ENCODE measurements at regions not wholly inside any gene's neighbourhood (a gene's known extent, or its start where the extent isn't known, plus 50 kb on each side); places are given as distances from the start of the nearest gene placed in this dataset.
"Not testable (repeated sequence)": the region's sequence is repeated elsewhere in the genome, so short reads cannot be mapped to it uniquely, and the experiment has no call there.

DNA sequence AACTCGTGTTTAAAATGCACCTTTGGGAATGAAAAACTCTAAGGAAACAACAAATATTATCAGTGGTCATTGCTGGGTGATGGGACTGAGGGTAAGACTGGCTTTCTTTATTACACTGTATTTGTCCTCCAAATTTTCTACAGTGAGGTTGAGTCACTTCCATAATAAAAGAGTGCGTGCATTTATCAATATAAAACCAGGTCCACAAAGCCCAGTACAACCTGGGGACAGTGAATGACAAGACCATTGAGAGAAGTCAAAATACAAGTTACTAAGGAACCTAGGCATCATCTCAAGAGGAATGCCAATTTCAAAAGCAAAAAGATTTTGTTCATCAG is 76.4 kb downstream of the MAGED4 start:
- Histone ChIP-seq H3K36me3 (ENCODE audit: control insufficient read depth, insufficient read depth, low read length) (no peaks in the 10 kb centered on the region), H3K27me3 (ENCODE audit: control insufficient read depth, insufficient read depth, low read length) (no peaks in the 10 kb centered on the region), H3K4me3 (ENCODE audit: low read depth, low read length) (peak overlapping the region; percentile 56)
- no peak for TF ChIP-seq CTCF (IDR thresholded peaks at IDR 0.05; ENCODE audit: insufficient read depth, low read length, poor library complexity, severe bottlenecking)
- DNase-seq (ENCODE audit: low read depth), result no peak

GRCh38 chrX:52261463-52262194 is 76.9 kb downstream of the MAGED4 start:
- Histone ChIP-seq H3K36me3 (ENCODE audit: control insufficient read depth, insufficient read depth, low read length) (no peaks in the 10 kb centered on the region), H3K27me3 (ENCODE audit: control insufficient read depth, insufficient read depth, low read length) (no peaks in the 10 kb centered on the region), H3K4me3 (ENCODE audit: low read depth, low read length) (peak overlapping the region; percentile 56)
- peak; percentile 87 for TF ChIP-seq CTCF (IDR thresholded peaks at IDR 0.05; ENCODE audit: insufficient read depth, low read length, poor library complexity, severe bottlenecking)
- peak; percentile 59 for DNase-seq (ENCODE audit: low read depth)

DNA sequence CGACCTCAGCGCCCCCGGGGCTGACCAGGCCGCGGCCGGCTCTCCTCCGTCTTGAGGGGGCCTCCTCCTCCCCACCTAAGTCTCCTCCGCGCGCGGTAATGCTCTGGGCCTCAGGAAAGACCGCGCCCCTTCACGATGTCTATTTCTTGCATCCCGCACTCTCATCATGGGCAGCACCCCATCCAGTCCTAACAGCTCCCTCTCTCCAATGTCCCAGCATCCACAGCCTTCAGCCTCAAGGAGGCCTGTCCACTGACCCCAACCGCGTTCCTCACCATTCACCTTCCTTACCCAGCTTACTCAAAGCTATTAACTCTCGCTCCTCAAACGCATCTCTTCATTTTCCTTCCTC is 77.5 kb downstream of the MAGED4 start:
- H3K27me3 ChIP-seq (ENCODE audit: control insufficient read depth, insufficient read depth, low read length), result no peaks in the 10 kb centered on the region
- no peak for TF ChIP-seq CTCF (IDR thresholded peaks at IDR 0.05; ENCODE audit: insufficient read depth, low read length, poor library complexity, severe bottlenecking)
- H3K4me3 ChIP-seq (ENCODE audit: low read depth, low read length), result peak overlapping the region; percentile 56
- no peaks in the 10 kb centered on the region for H3K36me3 ChIP-seq (ENCODE audit: control insufficient read depth, insufficient read depth, low read length)
- no peak for DNase-seq (ENCODE audit: low read depth)

DNA sequence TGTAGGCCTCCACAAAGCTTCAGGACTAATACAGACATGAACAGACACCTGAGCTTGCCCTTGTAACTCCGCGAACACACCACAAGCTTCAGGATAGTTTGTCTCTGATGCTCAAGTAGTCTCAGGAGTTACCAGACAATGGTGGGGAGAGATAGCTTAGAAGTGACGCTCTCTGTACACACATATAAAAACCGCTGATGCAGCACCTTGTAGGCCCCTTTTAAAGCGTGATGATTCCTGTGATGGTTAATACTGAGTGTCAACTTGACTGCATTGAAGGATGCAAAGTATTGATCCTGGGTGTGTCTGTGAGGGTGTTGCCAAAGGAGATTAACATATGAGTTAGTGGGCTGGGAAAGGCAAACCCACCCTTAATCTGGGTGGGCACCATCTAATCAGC is 78.7 kb downstream of the MAGED4 start:
- H3K36me3 ChIP-seq (ENCODE audit: control insufficient read depth, insufficient read depth, low read length), result no peaks in the 10 kb centered on the region
- no peaks in the 10 kb centered on the region for H3K27me3 ChIP-seq (ENCODE audit: control insufficient read depth, insufficient read depth, low read length)
- DNase-seq (ENCODE audit: low read depth), result no peak
- no peak for TF ChIP-seq CTCF (IDR thresholded peaks at IDR 0.05; ENCODE audit: insufficient read depth, low read length, poor library complexity, severe bottlenecking)
- no peak overlapping the region for H3K4me3 ChIP-seq (ENCODE audit: low read depth, low read length)

- no peak for DNase-seq (ENCODE audit: low read depth)
- Histone ChIP-seq H3K36me3 (ENCODE audit: control insufficient read depth, insufficient read depth, low read length) (no peaks in the 10 kb centered on the region), H3K27me3 (ENCODE audit: control insufficient read depth, insufficient read depth, low read length) (no peaks in the 10 kb centered on the region), H3K4me3 (ENCODE audit: low read depth, low read length) (no peak overlapping the region)
- no peak for TF ChIP-seq CTCF (IDR thresholded peaks at IDR 0.05; ENCODE audit: insufficient read depth, low read length, poor library complexity, severe bottlenecking)
Observed at GRCh38 chrX:52265713-52266112, 81.0 kb downstream of the MAGED4 start.

GRCh38 chrX:52268502-52268901 is 83.8 kb downstream of the MAGED4 start:
- not testable (repeated sequence) for DNase-seq (ENCODE audit: low read depth); H3K36me3 ChIP-seq (ENCODE audit: control insufficient read depth, insufficient read depth, low read length)

More at GRCh38 chrX:52268502-52268901, 83.8 kb downstream of the MAGED4 start:
- H3K27me3 ChIP-seq (ENCODE audit: control insufficient read depth, insufficient read depth, low read length); H3K4me3 ChIP-seq (ENCODE audit: low read depth, low read length): not testable (repeated sequence)

Data from kidney epithelial cell (primary cell).